Fibroblast of gingiva (primary cell): ENCODE measurements at regions not wholly inside any gene's neighbourhood (a gene's known extent, or its start where the extent isn't known, plus 50 kb on each side); places are given as distances from the start of the nearest gene placed in this dataset.
"Not testable (repeated sequence)": the region's sequence is repeated elsewhere in the genome, so short reads cannot be mapped to it uniquely, and the experiment has no call there.

ENCODE experiments used
- DNase-seq: peaks from one replicate; pipeline ENCODE4 v3.0.0-alpha.2; 2011; ENCODE audit warnings: low read depth

- peak; percentile 36 for DNase-seq
Measured at GRCh38 chr1:234799021-234799689, 189.2 kb upstream of the IRF2BP2 start.

GRCh38 chr1:234797216-234797615 lies 187.2 kb upstream of the IRF2BP2 start:
- not testable (repeated sequence) for DNase-seq

- not testable (repeated sequence) for DNase-seq
Measured at GRCh38 chr1:234796438-234796792, 186.4 kb upstream of the IRF2BP2 start.

GRCh38 chr1:234795711-234796437 lies 185.9 kb upstream of the IRF2BP2 start:
- peak; percentile 76 for DNase-seq

- not testable (repeated sequence) for DNase-seq
Measured at GRCh38 chr1:234795007-234795406, 185.0 kb upstream of the IRF2BP2 start.

- not testable (repeated sequence) for DNase-seq
Measured at GRCh38 chr1:234794452-234794851, 184.5 kb upstream of the IRF2BP2 start.

GRCh38 chr1:234793924-234794323 lies 183.9 kb upstream of the IRF2BP2 start:
- not testable (repeated sequence) for DNase-seq

- not testable (repeated sequence) for DNase-seq
Measured at GRCh38 chr1:234792221-234792864, 182.4 kb upstream of the IRF2BP2 start.

GRCh38 chr1:234791615-234792014 lies 181.6 kb upstream of the IRF2BP2 start:
- not testable (repeated sequence) for DNase-seq

- not testable (repeated sequence) for DNase-seq
Measured at GRCh38 chr1:234790333-234790732, 180.4 kb upstream of the IRF2BP2 start.

- DNase-seq: not testable (repeated sequence)
Measured at GRCh38 chr1:234787011-234787584, 177.1 kb upstream of the IRF2BP2 start.

- DNase-seq: not testable (repeated sequence)
Measured at GRCh38 chr1:234785922-234786321, 175.9 kb upstream of the IRF2BP2 start.

- peak; percentile 63 for DNase-seq
Measured at GRCh38 chr1:234785471-234785919, 175.5 kb upstream of the IRF2BP2 start.

GRCh38 chr1:234784108-234784507 lies 174.1 kb upstream of the IRF2BP2 start:
- not testable (repeated sequence) for DNase-seq

- DNase-seq: peak; percentile 24
Measured at GRCh38 chr1:234782791-234783190, 172.8 kb upstream of the IRF2BP2 start.

GRCh38 chr1:234782105-234782751 lies 172.2 kb upstream of the IRF2BP2 start:
- DNase-seq: peak; percentile 35

- peak; percentile 32 for DNase-seq
Measured at GRCh38 chr1:234781241-234782065, 171.5 kb upstream of the IRF2BP2 start.

- DNase-seq: peak; percentile 39
Measured at GRCh38 chr1:234780531-234781162, 170.7 kb upstream of the IRF2BP2 start.

GRCh38 chr1:234780112-234780511 lies 170.1 kb upstream of the IRF2BP2 start:
- peak; percentile 21 for DNase-seq

GRCh38 chr1:234779600-234779999 lies 169.6 kb upstream of the IRF2BP2 start:
- not testable (repeated sequence) for DNase-seq

GRCh38 chr1:234779160-234779538 lies 169.2 kb upstream of the IRF2BP2 start:
- DNase-seq: peak; percentile 36
